ENCODE measurements at regions not wholly inside any gene's neighbourhood (a gene's known extent, or its start where the extent isn't known, plus 50 kb on each side); places are given as distances from the start of the nearest gene placed in this dataset.

DNA sequence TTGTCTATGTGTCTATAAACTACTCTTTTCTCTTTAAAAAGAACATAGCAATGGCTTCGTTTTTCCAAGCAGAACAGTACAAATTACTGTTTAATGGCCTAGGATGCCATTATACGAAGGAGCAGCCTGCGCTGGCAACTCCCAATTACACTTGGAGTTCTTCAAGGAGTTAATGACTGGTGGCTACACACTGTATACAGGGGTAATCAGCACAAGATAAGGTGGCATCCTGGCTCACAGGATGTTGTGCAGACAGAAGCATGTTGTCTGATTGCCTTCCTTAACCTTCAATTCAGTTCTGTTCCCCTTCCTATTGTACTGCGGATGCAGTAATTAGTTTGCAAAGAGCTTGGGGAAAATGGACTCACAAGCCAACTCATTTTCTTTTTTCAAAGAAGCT is 250.7 kb upstream of the ROBO2 start:
- no peak for TF ChIP-seq ZNF473 (tag by site-specific recombination; IDR thresholded peaks at IDR 0.05)
- TF ChIP-seq, protein P1, sequence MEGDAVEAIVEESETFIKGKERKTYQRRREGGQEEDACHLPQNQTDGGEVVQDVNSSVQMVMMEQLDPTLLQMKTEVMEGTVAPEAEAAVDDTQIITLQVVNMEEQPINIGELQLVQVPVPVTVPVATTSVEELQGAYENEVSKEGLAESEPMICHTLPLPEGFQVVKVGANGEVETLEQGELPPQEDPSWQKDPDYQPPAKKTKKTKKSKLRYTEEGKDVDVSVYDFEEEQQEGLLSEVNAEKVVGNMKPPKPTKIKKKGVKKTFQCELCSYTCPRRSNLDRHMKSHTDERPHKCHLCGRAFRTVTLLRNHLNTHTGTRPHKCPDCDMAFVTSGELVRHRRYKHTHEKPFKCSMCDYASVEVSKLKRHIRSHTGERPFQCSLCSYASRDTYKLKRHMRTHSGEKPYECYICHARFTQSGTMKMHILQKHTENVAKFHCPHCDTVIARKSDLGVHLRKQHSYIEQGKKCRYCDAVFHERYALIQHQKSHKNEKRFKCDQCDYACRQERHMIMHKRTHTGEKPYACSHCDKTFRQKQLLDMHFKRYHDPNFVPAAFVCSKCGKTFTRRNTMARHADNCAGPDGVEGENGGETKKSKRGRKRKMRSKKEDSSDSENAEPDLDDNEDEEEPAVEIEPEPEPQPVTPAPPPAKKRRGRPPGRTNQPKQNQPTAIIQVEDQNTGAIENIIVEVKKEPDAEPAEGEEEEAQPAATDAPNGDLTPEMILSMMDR (tag by site-specific recombination; IDR thresholded peaks at IDR 0.05) = no peak
- no peak for TF ChIP-seq KLF8 (tag by site-specific recombination; IDR thresholded peaks at IDR 0.05)
- TF ChIP-seq ZNF23 (tag by site-specific recombination; IDR thresholded peaks at IDR 0.05; ENCODE audit: borderline replicate concordance) = no peak
- TF ChIP-seq, protein P2, sequence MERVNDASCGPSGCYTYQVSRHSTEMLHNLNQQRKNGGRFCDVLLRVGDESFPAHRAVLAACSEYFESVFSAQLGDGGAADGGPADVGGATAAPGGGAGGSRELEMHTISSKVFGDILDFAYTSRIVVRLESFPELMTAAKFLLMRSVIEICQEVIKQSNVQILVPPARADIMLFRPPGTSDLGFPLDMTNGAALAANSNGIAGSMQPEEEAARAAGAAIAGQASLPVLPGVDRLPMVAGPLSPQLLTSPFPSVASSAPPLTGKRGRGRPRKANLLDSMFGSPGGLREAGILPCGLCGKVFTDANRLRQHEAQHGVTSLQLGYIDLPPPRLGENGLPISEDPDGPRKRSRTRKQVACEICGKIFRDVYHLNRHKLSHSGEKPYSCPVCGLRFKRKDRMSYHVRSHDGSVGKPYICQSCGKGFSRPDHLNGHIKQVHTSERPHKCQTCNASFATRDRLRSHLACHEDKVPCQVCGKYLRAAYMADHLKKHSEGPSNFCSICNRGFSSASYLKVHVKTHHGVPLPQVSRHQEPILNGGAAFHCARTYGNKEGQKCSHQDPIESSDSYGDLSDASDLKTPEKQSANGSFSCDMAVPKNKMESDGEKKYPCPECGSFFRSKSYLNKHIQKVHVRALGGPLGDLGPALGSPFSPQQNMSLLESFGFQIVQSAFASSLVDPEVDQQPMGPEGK (tag by site-specific recombination; IDR thresholded peaks at IDR 0.05) = no peak
- TF ChIP-seq, protein P3, sequence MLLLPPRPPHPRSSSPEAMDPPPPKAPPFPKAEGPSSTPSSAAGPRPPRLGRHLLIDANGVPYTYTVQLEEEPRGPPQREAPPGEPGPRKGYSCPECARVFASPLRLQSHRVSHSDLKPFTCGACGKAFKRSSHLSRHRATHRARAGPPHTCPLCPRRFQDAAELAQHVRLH (tag by site-specific recombination; IDR thresholded peaks at IDR 0.05) = no peak
- no peak for TF ChIP-seq ZNF514 (tag by site-specific recombination; IDR thresholded peaks at IDR 0.05)
- TF ChIP-seq ZNF701 (tag by site-specific recombination; IDR thresholded peaks at IDR 0.05) = no peak
- no peak for TF ChIP-seq ZNF239 (tag by site-specific recombination; IDR thresholded peaks at IDR 0.05)
- no peak for TF ChIP-seq KLF1 (tag by site-specific recombination; IDR thresholded peaks at IDR 0.05)
- no peak for TF ChIP-seq ZBTB20 (tag by site-specific recombination; IDR thresholded peaks at IDR 0.05)
- no peak for TF ChIP-seq ZNF24 (tag by site-specific recombination; IDR thresholded peaks at IDR 0.05)
- TF ChIP-seq SALL2 (tag by site-specific recombination; IDR thresholded peaks at IDR 0.05; ENCODE audit: borderline replicate concordance) = no peak
